ENCODE measurements at regions not wholly inside any gene's neighbourhood (a gene's known extent, or its start where the extent isn't known, plus 50 kb on each side); places are given as distances from the start of the nearest gene placed in this dataset.

GRCh38 chr1:63205776-63206175 lies 116.6 kb upstream of the FOXD3 start:
- no peak overlapping the region for H3K4me2 ChIP-seq (replicated peaks; ENCODE audit: extremely low read depth, low read length, poor library complexity, severe bottlenecking)
- H2AFZ ChIP-seq (ENCODE audit: insufficient read depth, low read depth, low read length, poor library complexity, severe bottlenecking), result no peak overlapping the region
- H3K36me3 Mint-ChIP-seq, result no peaks in the 10 kb centered on the region
- H3K27me3 ChIP-seq (ENCODE audit: control insufficient read depth in 2 of 2, insufficient read depth in 2 of 2, low read length in 2 of 2), result no peaks in the 10 kb centered on the region
- H3K27ac Mint-ChIP-seq, result no peak overlapping the region
- no peak overlapping the region for H3K4me3 ChIP-seq (replicated peaks in 1 of 3; ENCODE audit: low read depth in 2 of 3, low read length in 3 of 3)
- no peaks in the 10 kb centered on the region for H3K4me1 Mint-ChIP-seq
- DNase-seq, result no peak
- peaks cover 0 to 2% (median 0%) of the 10 kb centered on the region in 7 donors for H3K9me3 Mint-ChIP-seq
- H3K36me3 ChIP-seq (replicated peaks in 1 of 2; ENCODE audit: control insufficient read depth in 1 of 2, insufficient read depth in 2 of 2, low read length in 2 of 2), result no peaks in the 10 kb centered on the region
- no peak overlapping the region for H3K27ac ChIP-seq (ENCODE audit: low read depth in 1 of 2, low read length in 2 of 2)
- no CpG with 5 or more reads among the region's 3 CpGs for WGBS (ENCODE audit: insufficient coverage)
- no peaks in the 10 kb centered on the region for H3K79me2 ChIP-seq (ENCODE audit: insufficient read depth, low read length)
- H4K20me1 ChIP-seq (ENCODE audit: insufficient read depth, low read length), result no peaks in the 10 kb centered on the region
- peaks cover under 1 to 4% (median 2%) of the 10 kb centered on the region in 3 donors for H3K27me3 Mint-ChIP-seq (ENCODE audit: low read depth in 3 of 3)
- no peak overlapping the region for H3K9ac ChIP-seq (ENCODE audit: insufficient read depth, low read length, poor library complexity, severe bottlenecking)
- H3K9me3 ChIP-seq (replicated peaks in 1 of 2; ENCODE audit: control insufficient read depth in 1 of 2, insufficient read depth in 1 of 2, low read length in 2 of 2), result no peaks in the 10 kb centered on the region
- TF ChIP-seq, protein P1, sequence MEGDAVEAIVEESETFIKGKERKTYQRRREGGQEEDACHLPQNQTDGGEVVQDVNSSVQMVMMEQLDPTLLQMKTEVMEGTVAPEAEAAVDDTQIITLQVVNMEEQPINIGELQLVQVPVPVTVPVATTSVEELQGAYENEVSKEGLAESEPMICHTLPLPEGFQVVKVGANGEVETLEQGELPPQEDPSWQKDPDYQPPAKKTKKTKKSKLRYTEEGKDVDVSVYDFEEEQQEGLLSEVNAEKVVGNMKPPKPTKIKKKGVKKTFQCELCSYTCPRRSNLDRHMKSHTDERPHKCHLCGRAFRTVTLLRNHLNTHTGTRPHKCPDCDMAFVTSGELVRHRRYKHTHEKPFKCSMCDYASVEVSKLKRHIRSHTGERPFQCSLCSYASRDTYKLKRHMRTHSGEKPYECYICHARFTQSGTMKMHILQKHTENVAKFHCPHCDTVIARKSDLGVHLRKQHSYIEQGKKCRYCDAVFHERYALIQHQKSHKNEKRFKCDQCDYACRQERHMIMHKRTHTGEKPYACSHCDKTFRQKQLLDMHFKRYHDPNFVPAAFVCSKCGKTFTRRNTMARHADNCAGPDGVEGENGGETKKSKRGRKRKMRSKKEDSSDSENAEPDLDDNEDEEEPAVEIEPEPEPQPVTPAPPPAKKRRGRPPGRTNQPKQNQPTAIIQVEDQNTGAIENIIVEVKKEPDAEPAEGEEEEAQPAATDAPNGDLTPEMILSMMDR (IDR thresholded peaks at IDR 0.05), result no peak
- H3K4me1 ChIP-seq (ENCODE audit: control insufficient read depth in 1 of 2, insufficient read depth in 2 of 2, low read length in 2 of 2), result no peaks in the 10 kb centered on the region
- H3K4me3 Mint-ChIP-seq, result no peak overlapping the region
- intact Hi-C loops (cut with micrococcal nuclease), result no loop called here

DNA sequence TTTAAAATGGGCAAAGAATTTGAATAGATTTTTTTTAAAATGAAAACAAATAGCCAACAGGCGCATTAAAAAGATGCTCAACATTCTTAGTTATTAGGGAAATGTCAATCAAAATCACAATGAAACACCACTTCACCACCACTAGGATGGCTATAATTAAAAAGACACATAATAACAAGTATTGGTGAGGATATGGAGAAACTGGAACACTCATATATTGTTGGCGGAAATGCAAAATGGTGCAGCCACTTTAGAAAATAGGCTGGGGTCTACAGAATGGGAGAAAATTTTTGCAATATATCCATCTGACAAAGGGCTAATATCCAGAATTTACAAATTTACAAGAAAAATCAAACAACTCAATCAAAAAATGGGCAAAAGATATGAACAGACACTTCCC lies 107.8 kb upstream of the FOXD3 start:
- H3K27me3 Mint-ChIP-seq (ENCODE audit: low read depth in 3 of 3), result peaks cover 0 to 4% (median 2%) of the 10 kb centered on the region in 3 donors
- TF ChIP-seq, protein P1 (IDR thresholded peaks at IDR 0.05), result no peak
- Histone ChIP-seq H3K4me2 (replicated peaks; ENCODE audit: extremely low read depth, low read length, poor library complexity, severe bottlenecking) (no peak overlapping the region), H3K36me3 (replicated peaks in 1 of 2; ENCODE audit: control insufficient read depth in 1 of 2, insufficient read depth in 2 of 2, low read length in 2 of 2) (no peaks in the 10 kb centered on the region), H3K27ac (ENCODE audit: low read depth in 1 of 2, low read length in 2 of 2) (no peak overlapping the region), H3K27me3 (ENCODE audit: control insufficient read depth in 2 of 2, insufficient read depth in 2 of 2, low read length in 2 of 2) (no peaks in the 10 kb centered on the region), H3K4me1 (ENCODE audit: control insufficient read depth in 1 of 2, insufficient read depth in 2 of 2, low read length in 2 of 2) (no peaks in the 10 kb centered on the region), H2AFZ (ENCODE audit: insufficient read depth, low read depth, low read length, poor library complexity, severe bottlenecking) (no peak overlapping the region), H3K9me3 (replicated peaks in 1 of 2; ENCODE audit: control insufficient read depth in 1 of 2, insufficient read depth in 1 of 2, low read length in 2 of 2) (no peaks in the 10 kb centered on the region), H3K79me2 (ENCODE audit: insufficient read depth, low read length) (no peaks in the 10 kb centered on the region), H4K20me1 (ENCODE audit: insufficient read depth, low read length) (no peaks in the 10 kb centered on the region), H3K9ac (ENCODE audit: insufficient read depth, low read length, poor library complexity, severe bottlenecking) (no peak overlapping the region), H3K4me3 (replicated peaks in 1 of 3; ENCODE audit: low read depth in 2 of 3, low read length in 3 of 3) (no peak overlapping the region)
- H3K36me3 Mint-ChIP-seq, result no peaks in the 10 kb centered on the region
- H3K27ac Mint-ChIP-seq, result no peak overlapping the region
- WGBS (ENCODE audit: insufficient coverage), result no CpG with 5 or more reads among the region's 2 CpGs
- no peak overlapping the region for H3K4me3 Mint-ChIP-seq
- H3K4me1 Mint-ChIP-seq, result no peaks in the 10 kb centered on the region
- DNase-seq, result no peak
- intact Hi-C loops (cut with micrococcal nuclease), result no loop called here
- H3K9me3 Mint-ChIP-seq, result peaks cover 2 to 7% (median 5%) of the 10 kb centered on the region in 7 donors

Data from CD14-positive monocyte (primary cell).